ENCODE measurements at regions not wholly inside any gene's neighbourhood (a gene's known extent, or its start where the extent isn't known, plus 50 kb on each side); places are given as distances from the start of the nearest gene placed in this dataset.

GRCh38 chr20:7657569-7657968 lies 282.7 kb downstream of the HAO1 start (continued):
- TF ChIP-seq IKZF4 (CRISPR knock-in tag; IDR thresholded peaks at IDR 0.05; ENCODE audit: borderline replicate concordance, low read depth, not compliant biosample characterization) (no peak), KDM4B (CRISPR knock-in tag; IDR thresholded peaks at IDR 0.05) (no peak), TCF7 (IDR thresholded peaks at IDR 0.05; ENCODE audit: low read depth) (no peak), LCORL (IDR thresholded peaks at IDR 0.05) (no peak), LCORL (CRISPR knock-in tag; IDR thresholded peaks at IDR 0.05) (no peak), ZFAT (CRISPR knock-in tag; conservative IDR thresholded peaks at IDR 0.05) (no peak), SCMH1 (CRISPR knock-in tag; IDR thresholded peaks at IDR 0.05; ENCODE audit: borderline replicate concordance) (no peak), RFX1 (IDR thresholded peaks at IDR 0.05) (no peak)

DNA sequence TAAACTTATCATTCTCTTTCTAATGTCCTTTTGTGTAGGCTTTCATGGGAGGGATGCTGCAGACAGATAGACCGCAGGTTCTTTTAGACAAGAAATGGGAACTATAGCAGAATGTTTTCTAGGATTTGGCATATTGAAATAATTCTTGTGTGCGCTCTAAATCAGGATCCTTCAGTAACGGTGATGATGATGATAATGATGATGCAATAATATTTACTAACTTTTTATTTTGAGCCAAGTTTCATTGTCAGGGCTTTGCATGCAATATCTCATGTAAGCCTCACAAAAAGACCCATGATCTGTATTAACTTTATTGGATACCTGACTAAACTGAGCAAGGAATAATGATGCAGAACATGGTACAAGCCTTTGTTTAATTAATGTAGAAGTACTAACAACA lies 280.1 kb downstream of the HAO1 start:
- no peak for DNase-seq (ENCODE audit: low spot score)
- no peak for ATAC-seq
- CTCF ChIA-PET (ENCODE audit: low intra/inter-chr PET ratio, low total read pairs) = no interaction called here
- TF ChIP-seq, protein P1, sequence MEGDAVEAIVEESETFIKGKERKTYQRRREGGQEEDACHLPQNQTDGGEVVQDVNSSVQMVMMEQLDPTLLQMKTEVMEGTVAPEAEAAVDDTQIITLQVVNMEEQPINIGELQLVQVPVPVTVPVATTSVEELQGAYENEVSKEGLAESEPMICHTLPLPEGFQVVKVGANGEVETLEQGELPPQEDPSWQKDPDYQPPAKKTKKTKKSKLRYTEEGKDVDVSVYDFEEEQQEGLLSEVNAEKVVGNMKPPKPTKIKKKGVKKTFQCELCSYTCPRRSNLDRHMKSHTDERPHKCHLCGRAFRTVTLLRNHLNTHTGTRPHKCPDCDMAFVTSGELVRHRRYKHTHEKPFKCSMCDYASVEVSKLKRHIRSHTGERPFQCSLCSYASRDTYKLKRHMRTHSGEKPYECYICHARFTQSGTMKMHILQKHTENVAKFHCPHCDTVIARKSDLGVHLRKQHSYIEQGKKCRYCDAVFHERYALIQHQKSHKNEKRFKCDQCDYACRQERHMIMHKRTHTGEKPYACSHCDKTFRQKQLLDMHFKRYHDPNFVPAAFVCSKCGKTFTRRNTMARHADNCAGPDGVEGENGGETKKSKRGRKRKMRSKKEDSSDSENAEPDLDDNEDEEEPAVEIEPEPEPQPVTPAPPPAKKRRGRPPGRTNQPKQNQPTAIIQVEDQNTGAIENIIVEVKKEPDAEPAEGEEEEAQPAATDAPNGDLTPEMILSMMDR (CRISPR knock-in tag; IDR thresholded peaks at IDR 0.05) = no peak
- TF ChIP-seq ZMYM3 (CRISPR knock-in tag; IDR thresholded peaks at IDR 0.05) = no peak
- TF ChIP-seq GATAD1 (CRISPR knock-in tag; IDR thresholded peaks at IDR 0.05) = no peak
- TF ChIP-seq KLF15 (CRISPR knock-in tag; IDR thresholded peaks at IDR 0.05; ENCODE audit: borderline replicate concordance) = no peak
- TF ChIP-seq GRHL1 (CRISPR knock-in tag; conservative IDR thresholded peaks at IDR 0.05) = no peak
- TF ChIP-seq JUND (CRISPR knock-in tag; IDR thresholded peaks at IDR 0.05) = no peak
- TF ChIP-seq SNRNP70 (IDR thresholded peaks at IDR 0.05; ENCODE audit: low read depth, low read length) = no peak
- 0 out of 2 replicates have a peak, but pooled peaks have one; percentile 28 for TF ChIP-seq CREB1 (IDR thresholded peaks at IDR 0.05)
- no peak for TF ChIP-seq CREB1 (CRISPR knock-in tag; IDR thresholded peaks at IDR 0.05)
- no peak for TF ChIP-seq ZMAT5 (CRISPR knock-in tag; IDR thresholded peaks at IDR 0.05; ENCODE audit: borderline replicate concordance, low read depth)
- no peak for TF ChIP-seq ZNF768 (CRISPR knock-in tag; IDR thresholded peaks at IDR 0.05)
- no peak for TF ChIP-seq SETDB1 (CRISPR knock-in tag; IDR thresholded peaks at IDR 0.05; ENCODE audit: borderline replicate concordance)

More for the DNA sequence above, 280.1 kb downstream of the HAO1 start:
- intact Hi-C loops (cut with micrococcal nuclease; ENCODE audit: unreplicated experiment) = no loop called here
- Histone ChIP-seq H3K4me2 (ENCODE audit: low read depth, low read length) (no peak overlapping the region), H3K27ac (ENCODE audit: extremely low read length, insufficient read depth, low read length) (no peak overlapping the region), H4K20me1 (ENCODE audit: insufficient read depth, low read length) (no peaks in the 10 kb centered on the region), H3K4me1 (ENCODE audit: insufficient read depth, low read length) (no peaks in the 10 kb centered on the region), H3K79me2 (ENCODE audit: insufficient read depth, low read length) (no peaks in the 10 kb centered on the region), H3K4me3 (replicated peaks in 1 of 3; ENCODE audit: insufficient read depth in 1 of 3, low read depth in 2 of 3, low read length in 3 of 3) (no peak overlapping the region), H3K36me3 (replicated peaks in 1 of 2; ENCODE audit: control insufficient read depth in 1 of 2, insufficient read depth in 2 of 2, low read length in 2 of 2) (no peaks in the 10 kb centered on the region), H2AFZ (ENCODE audit: low read length) (no peak overlapping the region), H3K9me3 (ENCODE audit: low read length) (no peaks in the 10 kb centered on the region), H3K27me3 (ENCODE audit: control insufficient read depth in 1 of 2, insufficient read depth in 2 of 2, low read length in 2 of 2) (no peaks in the 10 kb centered on the region), H3K9ac (ENCODE audit: insufficient read depth, low read depth, low read length) (no peak overlapping the region)
- FAIRE-seq = no peak
- in situ Hi-C loops (cut with HindIII; ENCODE audit: extremely low pct_ligation_motif_present, low pct_unique_long_range_greater_than_20kb) = no loop called here
- POLR2A ChIA-PET = no interaction called here
- no TSS peak for BruUV-seq (replicated peaks)
- WGBS (ENCODE audit: low lambda C conversion rate) = 22% methylated on average over 3 of the region's 3 CpGs
